GM23338 (cell line): ENCODE measurements at regions not wholly inside any gene's neighbourhood (a gene's known extent, or its start where the extent isn't known, plus 50 kb on each side); places are given as distances from the start of the nearest gene placed in this dataset.

Experiments used
- ATAC-seq: fragments of 200-7000 bp; cut with Tn5 transposase; 3 replicates; pipeline ENCODE4 v1.9.1; 2020
- DNase-seq: peaks from one replicate; pipeline ENCODE4 v3.0.0-alpha.2; 2015; ENCODE audit warnings: low spot score
- H2AFZ ChIP-seq: fragments of 200-600 bp; sonication (generic); 2 replicates; pipeline ENCODE4 v1.8.0; 2016; ENCODE audit warnings: antibody characterized with exemption, mild to moderate bottlenecking, moderate library complexity
- H3F3A ChIP-seq: fragments of 200-600 bp; sonication (generic); replicated peaks from 2 replicates; pipeline ENCODE4 v1.8.0; 2017; ENCODE audit warnings: antibody characterized with exemption, mixed run types, low read depth
- H3K27ac ChIP-seq: fragments of 200-600 bp; sonication (generic); 2 replicates; pipeline ENCODE4 v1.6.1; 2016; ENCODE audit warnings: low read depth
- H3K27me3 ChIP-seq: fragments of 200-600 bp; sonication (generic); 2 replicates; pipeline ENCODE4 v1.8.0; 2016; ENCODE audit warnings: mild to moderate bottlenecking, mixed run types, moderate library complexity; ENCODE audit not compliant: insufficient read depth
- H3K36me3 ChIP-seq: fragments of 200-600 bp; sonication (generic); 2 replicates; pipeline ENCODE4 v1.8.0; 2016; ENCODE audit warnings: mild to moderate bottlenecking; ENCODE audit not compliant: insufficient read depth
- H3K4me1 ChIP-seq: fragments of 200-600 bp; sonication (generic); 2 replicates; pipeline ENCODE4 v1.8.0; 2016; ENCODE audit warnings: mild to moderate bottlenecking, moderate library complexity; ENCODE audit not compliant: insufficient read depth
- H3K4me2 ChIP-seq: fragments of 200-600 bp; sonication (generic); 2 replicates; pipeline ENCODE4 v1.7.1; 2017; ENCODE audit warnings: mixed run types
- H3K4me3 ChIP-seq: fragments of 200-600 bp; sonication (generic); 2 replicates; pipeline ENCODE4 v1.6.1; 2016; ENCODE audit warnings: mixed run types
- H3K79me2 ChIP-seq: fragments of 200-600 bp; sonication (generic); replicated peaks from 2 replicates; pipeline ENCODE4 v1.8.0; 2017; ENCODE audit warnings: mild to moderate bottlenecking; ENCODE audit not compliant: insufficient read depth
- H3K9me2 ChIP-seq: fragments of 200-600 bp; sonication (generic); 2 replicates; pipeline ENCODE4 v1.8.0; 2017; ENCODE audit not compliant: insufficient read depth
- H4K20me1 ChIP-seq: fragments of 200-600 bp; sonication (generic); replicated peaks from 2 replicates; pipeline ENCODE4 v1.8.0; 2017; ENCODE audit warnings: mild to moderate bottlenecking; ENCODE audit not compliant: insufficient read depth
- H3K27ac Mint-ChIP-seq: 2 replicates; pipeline ENCODE4 v1.8.0; 2020; ENCODE audit warnings: inconsistent platforms, mild to moderate bottlenecking, moderate library complexity, mixed read lengths
- H3K27me3 Mint-ChIP-seq: 3 replicates; pipeline ENCODE4 v1.8.0; 2022; ENCODE audit warnings: low read depth, mild to moderate bottlenecking, moderate library complexity, mixed read lengths, inconsistent platforms; ENCODE audit not compliant: insufficient read depth, poor library complexity
- H3K36me3 Mint-ChIP-seq: 3 replicates; pipeline ENCODE4 v1.8.0; 2021; ENCODE audit warnings: low read depth, mild to moderate bottlenecking, inconsistent platforms, moderate library complexity, mixed read lengths
- H3K4me1 Mint-ChIP-seq: 3 replicates; pipeline ENCODE4 v1.8.0; 2020; ENCODE audit warnings: mild to moderate bottlenecking, inconsistent platforms, mixed read lengths
- H3K4me3 Mint-ChIP-seq: 3 replicates; pipeline ENCODE4 v1.8.0; 2021; ENCODE audit warnings: moderate library complexity, mild to moderate bottlenecking, inconsistent platforms, mixed read lengths
- H3K9me3 Mint-ChIP-seq: 3 replicates; pipeline ENCODE4 v1.8.0; 2020; ENCODE audit warnings: moderate library complexity, mild to moderate bottlenecking, inconsistent platforms, mixed read lengths
- CREB1 ChIP-seq: fragments of 250-450 bp; sonication (Bioruptor Pico); IDR thresholded peaks from 2 replicates; pipeline ENCODE4 v1.5.0; 2020; ENCODE audit warnings: low read depth, mild to moderate bottlenecking, moderate library complexity
- EZH2 ChIP-seq: fragments of 200-600 bp; sonication (generic); IDR thresholded peaks from one replicate; pipeline ENCODE4 v1.8.0; 2017; ENCODE audit warnings: antibody characterized with exemption, mild to moderate bottlenecking, low read depth; ENCODE audit not compliant: unreplicated experiment
- JUNB ChIP-seq: IDR thresholded peaks from one replicate; pipeline ENCODE4 v1.6.1; 2016; ENCODE audit warnings: antibody characterized with exemption; ENCODE audit not compliant: unreplicated experiment
- STAT1 ChIP-seq: IDR thresholded peaks from one replicate; pipeline ENCODE4 v1.6.1; 2016; ENCODE audit warnings: antibody characterized with exemption; ENCODE audit not compliant: unreplicated experiment
- ZNF114 ChIP-seq: fragments of 250-450 bp; sonication (Bioruptor Pico); IDR thresholded peaks from 2 replicates; pipeline ENCODE4 v1.5.0; 2020; ENCODE audit warnings: mild to moderate bottlenecking, moderate library complexity
- TF ChIP-seq, protein P1 (sequence below): fragments of 250-450 bp; sonication (Bioruptor Pico); IDR thresholded peaks from 2 replicates; pipeline ENCODE4 v1.5.0; 2020; ENCODE audit warnings: mild to moderate bottlenecking, moderate library complexity
- TF ChIP-seq, protein P2 (sequence below), 2 experiments: fragments of 200-600 bp in 1 of 2; sonication (generic) in 1 of 2; conservative IDR thresholded peaks; 2 replicates each; pipeline versions ENCODE4 v1.5.1 to v1.6.1; 2016 to 2017; ENCODE audit warnings: antibody characterized with exemption in 2 of 2, low read depth in 2 of 2, mild to moderate bottlenecking in 2 of 2, moderate library complexity in 1 of 2

DNA sequence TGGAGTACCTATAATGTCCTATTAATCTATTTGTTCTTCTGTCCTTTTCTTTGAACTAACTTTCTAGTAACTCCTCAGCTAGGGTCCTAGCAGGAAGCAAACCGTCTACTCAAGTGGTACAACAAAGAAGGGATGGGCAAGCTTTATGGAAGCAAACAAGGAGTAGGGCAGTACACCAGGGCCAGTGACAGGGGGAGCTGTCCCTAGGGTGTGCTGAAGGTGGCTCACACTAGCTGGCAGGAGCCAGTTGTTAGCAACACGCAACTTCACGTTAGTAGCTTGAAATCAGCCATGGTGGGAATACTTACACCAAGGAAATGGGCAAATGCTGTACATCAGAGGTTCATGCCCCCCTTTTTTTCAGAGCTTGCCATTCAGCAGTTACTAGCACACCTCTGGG is 74.0 kb upstream of the EYA2 start (continued):
- TF ChIP-seq, protein P1, sequence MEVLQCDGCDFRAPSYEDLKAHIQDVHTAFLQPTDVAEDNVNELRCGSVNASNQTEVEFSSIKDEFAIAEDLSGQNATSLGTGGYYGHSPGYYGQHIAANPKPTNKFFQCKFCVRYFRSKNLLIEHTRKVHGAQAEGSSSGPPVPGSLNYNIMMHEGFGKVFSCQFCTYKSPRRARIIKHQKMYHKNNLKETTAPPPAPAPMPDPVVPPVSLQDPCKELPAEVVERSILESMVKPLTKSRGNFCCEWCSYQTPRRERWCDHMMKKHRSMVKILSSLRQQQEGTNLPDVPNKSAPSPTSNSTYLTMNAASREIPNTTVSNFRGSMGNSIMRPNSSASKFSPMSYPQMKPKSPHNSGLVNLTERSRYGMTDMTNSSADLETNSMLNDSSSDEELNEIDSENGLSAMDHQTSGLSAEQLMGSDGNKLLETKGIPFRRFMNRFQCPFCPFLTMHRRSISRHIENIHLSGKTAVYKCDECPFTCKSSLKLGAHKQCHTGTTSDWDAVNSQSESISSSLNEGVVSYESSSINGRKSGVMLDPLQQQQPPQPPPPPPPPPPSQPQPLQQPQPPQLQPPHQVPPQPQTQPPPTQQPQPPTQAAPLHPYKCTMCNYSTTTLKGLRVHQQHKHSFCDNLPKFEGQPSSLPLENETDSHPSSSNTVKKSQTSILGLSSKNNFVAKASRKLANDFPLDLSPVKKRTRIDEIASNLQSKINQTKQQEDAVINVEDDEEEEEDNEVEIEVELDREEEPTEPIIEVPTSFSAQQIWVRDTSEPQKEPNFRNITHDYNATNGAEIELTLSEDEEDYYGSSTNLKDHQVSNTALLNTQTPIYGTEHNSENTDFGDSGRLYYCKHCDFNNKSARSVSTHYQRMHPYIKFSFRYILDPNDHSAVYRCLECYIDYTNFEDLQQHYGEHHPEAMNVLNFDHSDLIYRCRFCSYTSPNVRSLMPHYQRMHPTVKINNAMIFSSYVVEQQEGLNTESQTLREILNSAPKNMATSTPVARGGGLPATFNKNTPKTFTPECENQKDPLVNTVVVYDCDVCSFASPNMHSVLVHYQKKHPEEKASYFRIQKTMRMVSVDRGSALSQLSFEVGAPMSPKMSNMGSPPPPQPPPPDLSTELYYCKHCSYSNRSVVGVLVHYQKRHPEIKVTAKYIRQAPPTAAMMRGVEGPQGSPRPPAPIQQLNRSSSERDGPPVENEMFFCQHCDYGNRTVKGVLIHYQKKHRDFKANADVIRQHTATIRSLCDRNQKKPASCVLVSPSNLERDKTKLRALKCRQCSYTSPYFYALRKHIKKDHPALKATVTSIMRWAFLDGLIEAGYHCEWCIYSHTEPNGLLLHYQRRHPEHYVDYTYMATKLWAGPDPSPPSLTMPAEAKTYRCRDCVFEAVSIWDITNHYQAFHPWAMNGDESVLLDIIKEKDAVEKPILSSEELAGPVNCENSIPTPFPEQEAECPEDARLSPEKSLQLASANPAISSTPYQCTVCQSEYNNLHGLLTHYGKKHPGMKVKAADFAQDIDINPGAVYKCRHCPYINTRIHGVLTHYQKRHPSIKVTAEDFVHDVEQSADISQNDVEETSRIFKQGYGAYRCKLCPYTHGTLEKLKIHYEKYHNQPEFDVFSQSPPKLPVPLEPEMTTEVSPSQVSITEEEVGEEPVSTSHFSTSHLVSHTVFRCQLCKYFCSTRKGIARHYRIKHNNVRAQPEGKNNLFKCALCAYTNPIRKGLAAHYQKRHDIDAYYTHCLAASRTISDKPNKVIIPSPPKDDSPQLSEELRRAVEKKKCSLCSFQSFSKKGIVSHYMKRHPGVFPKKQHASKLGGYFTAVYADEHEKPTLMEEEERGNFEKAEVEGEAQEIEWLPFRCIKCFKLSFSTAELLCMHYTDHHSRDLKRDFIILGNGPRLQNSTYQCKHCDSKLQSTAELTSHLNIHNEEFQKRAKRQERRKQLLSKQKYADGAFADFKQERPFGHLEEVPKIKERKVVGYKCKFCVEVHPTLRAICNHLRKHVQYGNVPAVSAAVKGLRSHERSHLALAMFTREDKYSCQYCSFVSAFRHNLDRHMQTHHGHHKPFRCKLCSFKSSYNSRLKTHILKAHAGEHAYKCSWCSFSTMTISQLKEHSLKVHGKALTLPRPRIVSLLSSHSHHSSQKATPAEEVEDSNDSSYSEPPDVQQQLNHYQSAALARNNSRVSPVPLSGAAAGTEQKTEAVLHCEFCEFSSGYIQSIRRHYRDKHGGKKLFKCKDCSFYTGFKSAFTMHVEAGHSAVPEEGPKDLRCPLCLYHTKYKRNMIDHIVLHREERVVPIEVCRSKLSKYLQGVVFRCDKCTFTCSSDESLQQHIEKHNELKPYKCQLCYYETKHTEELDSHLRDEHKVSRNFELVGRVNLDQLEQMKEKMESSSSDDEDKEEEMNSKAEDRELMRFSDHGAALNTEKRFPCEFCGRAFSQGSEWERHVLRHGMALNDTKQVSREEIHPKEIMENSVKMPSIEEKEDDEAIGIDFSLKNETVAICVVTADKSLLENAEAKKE (CRISPR knock-in tag), result no peak
- no peak for TF ChIP-seq JUNB
- TF ChIP-seq CREB1 (CRISPR knock-in tag), result no peak

DNA sequence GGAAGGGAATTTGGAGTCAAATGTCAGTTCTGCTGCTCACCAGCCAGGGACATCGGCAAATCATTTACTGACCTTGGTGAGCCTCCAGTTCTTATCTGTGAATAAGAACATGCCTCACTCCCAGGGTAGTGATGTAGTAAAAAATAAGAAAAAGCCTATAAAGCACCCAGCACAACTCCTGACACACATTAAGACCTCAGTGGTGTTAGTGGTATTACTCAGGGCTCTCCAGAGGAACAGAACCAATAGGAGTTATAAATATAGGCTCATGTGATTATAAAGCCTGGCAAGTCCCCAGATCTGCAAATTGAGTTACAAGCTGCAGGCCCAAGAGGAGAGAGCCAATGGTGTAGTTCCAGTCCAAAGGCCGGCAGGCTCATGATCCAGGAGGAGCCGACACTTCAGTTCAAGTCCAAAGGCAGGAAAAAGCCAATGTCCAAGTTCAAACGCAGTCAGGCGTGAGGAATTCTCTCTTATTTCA is 71.3 kb upstream of the EYA2 start:
- DNase-seq, result no peak
- Histone ChIP-seq H3K4me3 (no peak overlapping the region), H3K9me2 (no peaks in the 10 kb centered on the region), H3K27ac (no peak overlapping the region), H3K36me3 (no peaks in the 10 kb centered on the region), H3K4me1 (no peaks in the 10 kb centered on the region), H4K20me1 (no peaks in the 10 kb centered on the region), H3K79me2 (no peaks in the 10 kb centered on the region), H3K27me3 (no peaks in the 10 kb centered on the region), H3K4me2 (no peak overlapping the region), H3F3A (no peaks in the 10 kb centered on the region), H2AFZ (0 out of 2 replicates have a peak overlapping the region, but pooled peaks have one; percentile 9)
- ATAC-seq, result no peak
- H3K36me3 Mint-ChIP-seq, result no peaks in the 10 kb centered on the region
- H3K4me3 Mint-ChIP-seq, result no peak overlapping the region
- H3K27ac Mint-ChIP-seq, result no peak overlapping the region
- H3K9me3 Mint-ChIP-seq, result peaks cover 13% of the 10 kb centered on the region; the same call in 2 of the 3 replicates
- no peaks in the 10 kb centered on the region for H3K4me1 Mint-ChIP-seq
- H3K27me3 Mint-ChIP-seq, result peaks cover 3% of the 10 kb centered on the region
- TF ChIP-seq EZH2, result no peak
- TF ChIP-seq, protein P1 (CRISPR knock-in tag), result no peak
- TF ChIP-seq, protein P2, sequence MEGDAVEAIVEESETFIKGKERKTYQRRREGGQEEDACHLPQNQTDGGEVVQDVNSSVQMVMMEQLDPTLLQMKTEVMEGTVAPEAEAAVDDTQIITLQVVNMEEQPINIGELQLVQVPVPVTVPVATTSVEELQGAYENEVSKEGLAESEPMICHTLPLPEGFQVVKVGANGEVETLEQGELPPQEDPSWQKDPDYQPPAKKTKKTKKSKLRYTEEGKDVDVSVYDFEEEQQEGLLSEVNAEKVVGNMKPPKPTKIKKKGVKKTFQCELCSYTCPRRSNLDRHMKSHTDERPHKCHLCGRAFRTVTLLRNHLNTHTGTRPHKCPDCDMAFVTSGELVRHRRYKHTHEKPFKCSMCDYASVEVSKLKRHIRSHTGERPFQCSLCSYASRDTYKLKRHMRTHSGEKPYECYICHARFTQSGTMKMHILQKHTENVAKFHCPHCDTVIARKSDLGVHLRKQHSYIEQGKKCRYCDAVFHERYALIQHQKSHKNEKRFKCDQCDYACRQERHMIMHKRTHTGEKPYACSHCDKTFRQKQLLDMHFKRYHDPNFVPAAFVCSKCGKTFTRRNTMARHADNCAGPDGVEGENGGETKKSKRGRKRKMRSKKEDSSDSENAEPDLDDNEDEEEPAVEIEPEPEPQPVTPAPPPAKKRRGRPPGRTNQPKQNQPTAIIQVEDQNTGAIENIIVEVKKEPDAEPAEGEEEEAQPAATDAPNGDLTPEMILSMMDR (conservative IDR thresholded peaks at IDR 0.05; ENCODE audit: low read depth in 2 of 2), result no peak
- no peak for TF ChIP-seq STAT1
- no peak for TF ChIP-seq ZNF114 (CRISPR knock-in tag)
